ENCODE measurements at regions not wholly inside any gene's neighbourhood (a gene's known extent, or its start where the extent isn't known, plus 50 kb on each side); places are given as distances from the start of the nearest gene placed in this dataset.

DNA sequence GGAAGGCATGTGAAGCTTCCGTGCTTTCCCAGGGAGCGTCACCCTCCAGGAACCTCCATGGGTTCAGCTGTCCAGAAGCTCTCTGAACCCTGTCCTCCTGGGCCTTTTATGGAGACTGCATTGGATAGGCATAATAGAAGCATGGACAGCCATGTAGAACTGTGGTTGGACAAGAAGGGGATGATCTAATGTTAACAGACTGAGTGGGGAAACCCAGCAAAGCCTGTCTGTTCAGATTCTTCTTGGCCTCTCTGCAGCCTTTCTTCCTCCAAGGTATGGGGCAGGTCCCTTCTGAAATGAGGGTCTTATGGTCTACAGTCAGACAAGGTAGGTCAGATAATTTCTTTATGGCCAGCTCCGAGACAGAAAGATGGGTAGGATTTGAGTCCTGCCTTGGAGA, 59.1 kb upstream of the CTNNA1 start:
- TF ChIP-seq, protein P1, sequence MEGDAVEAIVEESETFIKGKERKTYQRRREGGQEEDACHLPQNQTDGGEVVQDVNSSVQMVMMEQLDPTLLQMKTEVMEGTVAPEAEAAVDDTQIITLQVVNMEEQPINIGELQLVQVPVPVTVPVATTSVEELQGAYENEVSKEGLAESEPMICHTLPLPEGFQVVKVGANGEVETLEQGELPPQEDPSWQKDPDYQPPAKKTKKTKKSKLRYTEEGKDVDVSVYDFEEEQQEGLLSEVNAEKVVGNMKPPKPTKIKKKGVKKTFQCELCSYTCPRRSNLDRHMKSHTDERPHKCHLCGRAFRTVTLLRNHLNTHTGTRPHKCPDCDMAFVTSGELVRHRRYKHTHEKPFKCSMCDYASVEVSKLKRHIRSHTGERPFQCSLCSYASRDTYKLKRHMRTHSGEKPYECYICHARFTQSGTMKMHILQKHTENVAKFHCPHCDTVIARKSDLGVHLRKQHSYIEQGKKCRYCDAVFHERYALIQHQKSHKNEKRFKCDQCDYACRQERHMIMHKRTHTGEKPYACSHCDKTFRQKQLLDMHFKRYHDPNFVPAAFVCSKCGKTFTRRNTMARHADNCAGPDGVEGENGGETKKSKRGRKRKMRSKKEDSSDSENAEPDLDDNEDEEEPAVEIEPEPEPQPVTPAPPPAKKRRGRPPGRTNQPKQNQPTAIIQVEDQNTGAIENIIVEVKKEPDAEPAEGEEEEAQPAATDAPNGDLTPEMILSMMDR (IDR thresholded peaks at IDR 0.05), result no peak
- TF ChIP-seq POLR2A (IDR thresholded peaks at IDR 0.05), result no peak

Measured in stomach (tissue), 4 donors.